GM19324 (cell line): ENCODE measurements at regions not wholly inside any gene's neighbourhood (a gene's known extent, or its start where the extent isn't known, plus 50 kb on each side); places are given as distances from the start of the nearest gene placed in this dataset.
"Not testable (repeated sequence)": the region's sequence is repeated elsewhere in the genome, so short reads cannot be mapped to it uniquely, and the experiment has no call there.

Source experiments
- ATAC-seq: cut with Tn5 transposase; IDR thresholded peaks from one replicate; pipeline ENCODE4 v1.9.1; 2021; ENCODE audit warnings: mild to moderate bottlenecking, moderate library complexity; ENCODE audit not compliant: unreplicated experiment, low FRiP score

DNA sequence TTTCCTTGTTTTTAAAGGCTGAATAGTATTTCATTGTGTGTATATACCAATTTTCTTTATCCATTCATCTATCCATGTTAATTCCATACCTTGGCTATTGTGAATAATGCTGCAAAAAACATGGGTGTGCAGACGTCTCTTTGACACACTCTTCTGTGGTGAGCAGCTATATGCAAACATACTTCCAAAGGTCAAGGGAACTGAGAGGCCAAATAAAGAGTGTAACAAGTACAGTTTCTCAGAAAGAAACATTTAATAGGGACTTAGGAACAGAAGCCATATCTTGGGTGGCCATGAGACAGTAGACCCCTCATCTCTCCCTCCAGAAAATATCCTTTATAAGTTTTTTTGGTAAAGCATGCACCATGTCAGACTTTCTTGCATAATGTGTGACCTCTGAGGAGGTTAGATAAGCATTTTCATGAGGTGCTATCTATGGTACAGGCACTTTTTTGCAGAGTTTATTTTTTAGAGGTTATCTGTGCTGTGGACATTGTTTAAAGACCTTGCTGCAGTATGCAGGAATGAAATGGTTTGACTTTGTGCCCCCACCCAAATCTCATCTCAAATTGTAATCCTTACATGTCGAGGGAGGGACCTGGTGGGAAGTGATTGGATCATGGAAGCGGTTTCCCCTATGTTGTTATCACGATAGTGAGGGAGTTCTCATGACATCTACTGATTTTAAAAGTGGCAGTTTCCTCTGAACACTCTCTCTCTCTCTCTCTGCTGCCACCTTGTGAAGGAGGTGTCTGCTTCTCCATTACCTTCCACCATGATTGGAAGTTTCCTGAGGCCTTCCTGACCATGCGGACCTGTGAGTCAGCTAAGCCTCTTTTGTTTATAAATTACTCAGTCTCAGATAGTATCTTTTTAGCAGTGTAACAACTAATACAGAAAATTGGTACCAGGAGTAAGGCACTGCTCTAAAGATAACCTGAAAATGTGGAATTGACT lies 1202.3 kb downstream of the GALC start:
- ATAC-seq, result no peak

DNA sequence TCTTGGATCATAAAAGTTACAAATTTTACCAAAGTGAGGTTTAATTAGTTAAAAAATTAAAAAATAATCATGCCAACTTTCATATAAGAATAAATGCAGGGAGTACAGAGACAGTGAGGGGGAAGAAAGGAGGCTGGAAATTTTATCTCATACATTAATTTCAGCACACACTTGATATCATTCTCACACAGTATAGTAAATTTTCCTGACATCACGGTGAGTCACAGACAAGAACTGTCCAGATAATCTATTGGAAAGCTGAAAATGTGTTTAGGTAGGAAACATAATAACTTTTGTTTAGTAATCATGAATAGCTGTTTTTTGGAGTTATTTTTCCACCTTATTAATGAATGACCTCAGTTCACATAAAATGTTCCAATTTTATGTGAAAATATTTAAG lies 1204.8 kb downstream of the GALC start:
- ATAC-seq, result no peak

DNA sequence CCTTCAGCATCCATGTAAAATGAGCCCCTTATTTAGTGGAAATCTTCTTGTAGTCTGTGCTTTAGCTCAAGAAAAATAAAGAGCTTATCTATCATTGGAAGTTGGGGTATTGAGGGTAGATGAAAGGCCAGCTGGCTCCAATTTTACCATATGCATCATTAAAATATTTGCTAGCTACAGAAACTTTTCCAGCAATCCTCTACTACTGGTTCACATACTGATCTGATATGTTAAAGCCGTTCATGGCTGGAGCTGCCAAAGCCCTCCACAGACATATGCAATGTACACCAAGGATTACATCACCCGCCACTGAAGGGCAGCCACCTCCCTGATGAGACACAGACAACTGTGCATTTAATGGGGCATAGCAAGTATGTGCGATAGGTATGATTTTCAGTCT lies 1205.3 kb downstream of the GALC start:
- ATAC-seq, result no peak

DNA sequence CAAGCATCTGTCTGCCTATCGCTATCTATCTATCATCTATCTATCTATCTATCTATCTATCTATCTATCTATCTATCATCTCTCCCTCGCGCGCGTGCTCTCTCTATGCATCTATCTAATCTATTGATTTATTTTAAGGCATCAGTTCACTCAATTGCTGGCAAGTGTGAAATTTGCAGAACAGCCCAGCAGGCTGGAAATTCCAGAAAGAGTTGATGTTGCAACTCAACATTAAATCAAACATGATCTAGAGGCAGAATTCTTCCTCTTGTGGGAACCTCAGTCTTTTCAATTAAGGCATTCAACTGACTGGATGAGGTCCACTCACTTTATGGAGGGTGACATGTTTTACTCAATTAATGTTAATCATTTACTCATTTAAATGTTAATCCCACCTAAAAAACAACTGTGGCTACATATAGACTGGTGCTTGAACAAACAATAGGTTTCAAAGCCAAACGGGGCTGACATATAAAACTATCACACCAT lies 1210.8 kb downstream of the GALC start:
- ATAC-seq, result no peak

DNA sequence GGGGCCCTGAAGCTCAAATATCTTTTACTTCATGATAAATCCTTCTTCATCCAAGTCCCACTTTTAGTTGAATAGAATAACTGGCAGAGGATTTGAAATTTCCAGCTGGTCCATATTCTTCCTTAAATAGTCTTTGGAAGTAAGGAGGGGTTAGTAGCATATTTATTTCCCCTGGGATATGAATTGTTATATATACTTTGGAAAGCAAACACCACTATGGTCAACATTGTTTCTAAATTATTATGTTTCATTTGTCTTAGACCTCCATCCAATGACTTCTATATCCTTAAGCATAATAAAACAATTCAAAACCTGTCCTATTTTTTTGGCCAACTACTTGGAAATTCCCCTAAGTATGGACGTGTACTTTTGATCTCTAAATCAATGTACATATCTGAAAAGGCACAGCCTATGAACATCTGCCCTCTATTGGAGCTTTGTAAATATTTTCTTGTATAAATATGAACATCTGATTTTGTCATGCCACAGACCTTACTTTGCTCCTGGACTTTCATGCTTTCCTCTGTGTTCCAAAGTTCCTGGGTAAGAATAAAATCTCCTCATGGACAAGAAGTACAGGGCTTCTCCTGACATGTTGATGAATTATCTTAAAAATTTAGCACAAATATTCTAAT lies 1212.0 kb downstream of the GALC start:
- no peak for ATAC-seq

DNA sequence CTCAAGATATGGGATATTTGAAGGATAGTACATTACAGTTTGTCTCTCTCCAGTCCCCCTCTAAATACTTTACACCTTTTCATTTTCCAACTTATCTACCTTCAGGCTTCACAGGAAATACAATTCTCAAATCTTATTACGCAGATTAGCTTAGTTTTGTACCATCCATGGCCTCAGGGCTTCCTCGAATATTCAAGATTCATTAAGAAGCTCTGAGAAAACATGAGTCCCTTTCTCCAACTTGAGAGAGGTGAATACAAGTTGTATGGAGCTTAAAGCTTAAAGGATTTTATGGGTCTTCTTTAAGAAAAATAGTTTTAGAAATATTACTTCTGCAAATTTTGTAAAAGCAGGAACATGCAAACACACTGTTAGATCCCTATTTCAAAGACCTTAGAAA lies 1212.5 kb downstream of the GALC start:
- ATAC-seq, result no peak

DNA sequence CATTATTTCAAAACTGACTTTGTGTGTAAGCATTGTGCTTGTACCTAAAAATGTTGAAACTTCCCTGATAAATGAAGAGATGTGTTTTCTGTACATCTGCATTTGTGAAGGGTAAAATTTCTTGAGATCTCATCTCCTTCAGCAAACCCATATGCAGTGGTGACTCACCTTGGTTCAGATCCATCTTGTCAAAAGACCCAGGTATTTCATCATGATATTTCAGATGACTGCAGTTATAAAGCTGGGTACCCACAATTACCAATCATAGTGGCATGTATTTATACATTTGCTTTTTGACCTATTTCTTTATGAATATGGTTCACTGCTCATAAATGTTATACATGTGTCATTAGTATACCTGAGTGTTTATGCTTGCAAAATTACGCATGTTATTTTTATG lies 1213.6 kb downstream of the GALC start:
- ATAC-seq, result no peak

DNA sequence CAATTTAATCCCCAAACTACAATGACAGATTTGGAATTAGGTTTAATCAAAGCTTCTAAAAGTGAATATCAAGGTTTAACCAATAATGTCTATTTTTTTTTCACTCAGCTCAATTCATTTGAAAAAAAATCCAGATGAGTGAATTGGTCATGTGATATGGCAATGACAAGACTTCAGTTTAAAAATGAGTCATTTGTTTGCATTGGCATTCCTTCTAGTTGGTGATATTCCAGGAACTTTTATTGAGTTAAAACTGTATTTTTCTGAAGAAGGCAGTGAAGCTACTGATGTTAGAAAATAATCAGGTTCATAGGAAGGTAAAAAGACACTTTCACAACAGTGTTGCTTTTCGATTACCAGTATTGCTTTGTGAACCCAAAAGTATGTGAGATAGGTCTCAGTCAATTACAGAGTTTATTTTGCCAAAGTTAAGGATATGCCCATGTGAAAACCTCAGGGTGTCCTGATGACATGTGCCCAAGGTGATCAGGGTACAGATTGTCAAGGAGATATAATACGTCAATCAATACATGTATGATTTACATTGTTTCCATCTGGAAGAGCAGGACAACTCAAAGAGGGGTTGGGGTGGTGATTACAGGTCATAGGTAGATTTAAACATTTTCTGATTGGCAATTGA lies 1214.9 kb downstream of the GALC start:
- ATAC-seq, result no peak

DNA sequence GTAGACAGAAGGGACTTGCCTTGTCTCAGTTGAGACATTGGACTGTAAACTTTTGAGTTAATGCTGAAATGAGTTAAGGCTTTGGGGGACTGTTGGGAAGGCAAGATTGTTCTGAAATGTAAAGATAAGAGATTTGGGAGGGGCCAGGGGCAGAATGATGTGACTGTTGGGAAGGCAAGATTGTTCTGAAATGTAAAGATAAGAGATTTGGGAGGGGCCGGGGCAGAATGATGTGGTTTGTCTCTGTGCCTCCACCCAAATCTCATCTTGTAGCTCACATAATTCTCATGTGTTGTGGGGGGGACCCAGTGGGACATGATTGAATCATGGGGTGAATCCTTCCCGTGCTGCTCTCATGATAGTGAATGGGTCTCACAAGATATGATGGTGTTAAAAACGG lies 1217.1 kb downstream of the GALC start:
- ATAC-seq, result not testable (repeated sequence)

DNA sequence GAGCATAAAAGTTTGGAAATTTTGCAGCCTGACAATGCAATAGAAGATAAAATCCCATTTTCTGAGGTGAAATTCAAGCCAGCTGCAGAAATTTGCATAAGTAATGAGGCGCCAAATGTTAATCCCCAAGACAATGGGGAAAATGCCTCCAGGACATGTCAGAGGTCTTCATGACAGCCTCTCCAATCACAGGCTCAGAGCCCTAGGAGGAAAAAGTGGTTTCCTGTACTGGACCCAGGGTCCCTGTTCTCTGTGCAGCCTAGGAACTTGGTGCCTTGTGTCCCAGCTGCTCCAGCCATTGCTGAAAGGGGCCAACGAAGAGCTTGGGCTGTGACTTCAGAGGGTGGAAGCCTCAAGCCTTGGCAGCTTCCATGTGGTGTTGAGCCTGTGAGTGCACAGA lies 1218.1 kb downstream of the GALC start:
- no peak for ATAC-seq

DNA sequence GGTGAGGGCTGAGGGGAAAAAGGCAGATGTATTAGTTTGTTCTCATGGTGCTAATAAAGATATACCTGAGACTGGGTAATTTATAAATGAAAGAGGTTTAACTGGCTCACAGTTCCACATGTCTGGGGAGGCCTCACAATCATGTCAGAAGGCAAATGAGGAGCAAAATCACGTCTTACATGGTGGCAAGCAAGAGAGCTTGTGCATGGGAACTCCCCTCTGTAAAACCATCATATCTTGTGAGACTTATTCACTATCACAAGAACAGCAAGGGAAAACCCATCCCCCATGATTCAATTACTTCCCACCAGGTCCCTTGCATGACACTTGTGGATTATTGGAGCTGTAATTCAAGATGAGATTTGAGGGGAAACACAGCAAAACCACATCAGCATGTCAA lies 1220.9 kb downstream of the GALC start:
- no peak for ATAC-seq

DNA sequence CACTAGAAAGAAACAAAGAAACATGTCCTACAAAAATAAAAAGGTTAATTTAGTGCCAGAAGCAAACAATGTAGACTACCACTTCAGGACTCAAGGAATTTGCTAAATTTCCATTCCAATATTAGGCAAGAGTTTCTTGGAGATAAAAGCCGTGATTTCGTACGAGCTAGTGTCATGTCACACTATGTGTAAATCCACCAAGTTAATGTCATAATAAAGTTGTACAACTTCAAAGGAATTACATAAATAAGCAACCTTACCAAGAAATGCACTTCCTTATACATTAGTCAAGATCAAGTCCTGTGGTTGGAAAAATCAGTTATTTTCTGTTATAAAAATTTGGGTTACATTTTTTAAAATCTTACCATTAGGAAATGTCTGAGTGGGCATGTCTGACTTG lies 1222.8 kb downstream of the GALC start:
- no peak for ATAC-seq

DNA sequence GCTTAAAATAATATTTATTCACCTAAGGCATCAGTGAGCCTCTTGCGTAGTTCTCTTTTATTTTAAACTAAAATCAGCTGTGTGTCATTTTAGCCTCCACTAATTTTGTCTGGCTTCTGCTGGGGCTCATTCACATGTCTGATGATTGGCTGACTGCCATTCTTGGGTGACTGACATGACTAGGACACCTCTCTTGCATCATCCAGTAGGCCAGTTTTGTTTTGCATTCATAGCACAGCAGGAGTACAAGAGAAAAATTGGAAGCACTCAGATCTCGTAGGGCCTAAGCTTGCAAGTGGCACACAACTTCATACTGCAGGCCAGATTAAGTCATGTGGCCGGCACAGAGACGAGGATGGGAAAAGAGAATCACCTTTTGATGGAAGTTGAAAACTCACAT lies 1226.5 kb downstream of the GALC start:
- ATAC-seq, result no peak

DNA sequence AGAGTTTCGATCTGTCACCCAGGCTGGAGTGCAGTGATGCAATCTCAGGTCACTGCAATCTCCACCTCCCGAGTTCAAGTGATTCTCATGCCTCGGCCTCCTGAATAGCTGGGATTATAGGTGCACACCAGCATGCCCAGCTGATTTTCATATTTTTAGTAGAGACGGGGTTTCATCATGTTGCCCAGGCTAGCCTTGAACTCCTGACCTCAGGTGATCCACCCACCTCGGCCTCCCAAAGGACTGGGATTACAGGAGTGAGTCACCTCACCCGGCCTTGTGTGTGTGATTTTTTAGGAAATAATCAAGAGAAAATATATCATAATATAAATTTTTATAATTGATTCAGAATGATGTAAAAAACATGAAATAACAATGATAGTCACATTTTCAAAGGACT lies 1231.4 kb downstream of the GALC start:
- ATAC-seq, result no peak

DNA sequence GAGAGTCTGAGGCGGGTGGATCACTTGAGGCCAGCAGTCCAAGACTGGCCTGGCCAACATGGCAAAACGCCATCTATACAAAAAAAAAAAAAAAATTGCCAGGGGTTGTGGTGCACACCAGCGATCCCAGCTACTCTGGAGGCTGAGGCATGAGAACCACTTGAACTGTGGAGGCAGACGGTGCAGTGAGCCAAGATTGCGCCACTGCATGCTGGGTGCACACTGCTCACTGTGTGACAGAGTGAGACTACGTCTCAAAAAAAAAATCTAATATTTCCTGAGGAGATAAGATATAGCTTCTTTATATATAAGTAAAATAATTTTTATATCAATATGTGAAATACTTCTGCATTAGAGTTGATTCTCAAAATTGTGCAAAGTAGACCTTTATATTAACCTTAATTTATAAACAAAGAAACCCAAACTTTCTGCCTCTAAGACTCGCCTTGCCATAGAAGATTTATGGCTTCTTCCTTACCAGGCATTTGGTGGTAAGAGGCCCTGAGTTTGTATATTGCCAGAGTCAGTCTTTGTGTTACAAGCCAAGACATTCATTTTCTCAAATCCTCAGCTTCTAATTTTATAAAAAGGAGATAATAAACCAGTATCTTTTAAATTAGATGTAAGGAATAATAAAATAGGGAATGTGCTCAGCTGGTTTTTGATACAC lies 1226.7 kb downstream of the FLRT2 start:
- no peak for ATAC-seq

DNA sequence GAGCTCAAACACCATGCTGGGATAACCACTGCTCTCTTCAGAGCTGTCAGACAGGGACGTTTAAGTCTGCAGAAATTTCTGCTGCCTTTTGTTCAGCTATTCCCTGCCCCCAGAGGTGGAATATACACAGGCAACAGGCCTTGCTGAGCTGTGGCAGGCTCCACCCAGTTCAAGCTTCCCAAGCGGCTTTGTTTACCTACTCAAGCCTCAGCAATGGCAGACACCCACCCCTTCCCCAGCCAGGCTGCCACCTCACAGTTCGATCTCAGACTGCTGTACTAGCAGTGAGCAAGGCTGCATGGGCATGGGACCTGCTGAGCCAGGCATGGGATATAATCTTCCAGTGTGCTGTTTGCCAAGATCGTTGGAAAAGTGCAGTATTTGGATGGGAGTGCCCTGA lies 1220.5 kb downstream of the FLRT2 start:
- not testable (repeated sequence) for ATAC-seq

DNA sequence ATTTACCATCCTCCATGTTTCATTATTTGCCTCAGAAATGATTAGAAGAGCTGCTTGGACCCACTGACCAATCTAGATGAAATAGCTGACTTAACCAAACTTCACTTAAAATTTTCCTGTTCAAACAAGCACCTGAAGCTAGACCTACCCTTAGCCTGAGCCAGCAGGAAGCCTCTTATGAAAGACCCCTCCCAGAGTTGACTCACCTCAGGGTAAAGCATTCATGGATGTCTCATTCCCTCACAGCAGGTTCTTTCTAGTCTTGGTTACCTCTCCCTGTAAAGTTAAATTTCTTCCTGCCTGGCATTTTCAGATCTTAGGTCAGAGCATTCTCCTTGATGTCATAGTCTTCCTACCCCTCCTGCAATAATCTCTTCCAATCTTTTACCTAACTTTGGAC lies 1209.8 kb downstream of the FLRT2 start:
- no peak for ATAC-seq

DNA sequence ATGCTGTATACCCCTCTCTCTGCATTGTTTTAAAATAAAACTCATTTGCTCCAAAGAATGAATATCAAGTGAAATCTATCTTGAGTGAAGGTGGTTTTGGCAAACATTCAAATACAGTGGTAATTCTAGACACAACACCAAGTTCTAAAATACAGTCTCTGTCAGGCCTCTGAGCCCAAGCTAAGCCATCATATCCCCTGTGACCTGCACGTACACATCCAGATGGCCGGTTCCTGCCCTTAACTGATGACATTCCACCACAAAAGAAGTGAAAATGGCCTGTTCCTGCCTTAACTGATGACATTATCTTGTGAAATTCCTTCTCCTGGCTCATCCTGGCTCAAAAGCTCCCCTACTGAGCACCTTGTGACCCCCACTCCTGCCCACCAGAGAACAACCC lies 1201.5 kb downstream of the FLRT2 start:
- ATAC-seq, result not testable (repeated sequence)

DNA sequence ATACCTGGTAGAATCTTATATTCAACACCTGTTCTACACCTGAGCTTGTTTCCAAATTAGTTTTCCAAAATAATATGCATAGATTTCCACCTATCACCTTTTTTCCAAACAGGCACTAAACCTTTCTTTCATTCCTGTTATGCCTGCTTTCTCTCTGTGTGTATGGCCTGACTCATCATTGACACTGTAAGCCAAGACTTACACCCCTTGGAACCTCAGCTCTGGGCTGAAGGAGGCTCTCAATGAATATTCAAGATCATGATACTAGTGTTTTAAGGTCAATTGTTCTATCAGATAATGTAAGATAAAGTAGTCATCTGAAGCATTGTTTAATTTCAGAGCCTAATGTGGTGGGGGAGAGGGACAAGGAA lies 1193.3 kb downstream of the FLRT2 start:
- ATAC-seq, result no peak

DNA sequence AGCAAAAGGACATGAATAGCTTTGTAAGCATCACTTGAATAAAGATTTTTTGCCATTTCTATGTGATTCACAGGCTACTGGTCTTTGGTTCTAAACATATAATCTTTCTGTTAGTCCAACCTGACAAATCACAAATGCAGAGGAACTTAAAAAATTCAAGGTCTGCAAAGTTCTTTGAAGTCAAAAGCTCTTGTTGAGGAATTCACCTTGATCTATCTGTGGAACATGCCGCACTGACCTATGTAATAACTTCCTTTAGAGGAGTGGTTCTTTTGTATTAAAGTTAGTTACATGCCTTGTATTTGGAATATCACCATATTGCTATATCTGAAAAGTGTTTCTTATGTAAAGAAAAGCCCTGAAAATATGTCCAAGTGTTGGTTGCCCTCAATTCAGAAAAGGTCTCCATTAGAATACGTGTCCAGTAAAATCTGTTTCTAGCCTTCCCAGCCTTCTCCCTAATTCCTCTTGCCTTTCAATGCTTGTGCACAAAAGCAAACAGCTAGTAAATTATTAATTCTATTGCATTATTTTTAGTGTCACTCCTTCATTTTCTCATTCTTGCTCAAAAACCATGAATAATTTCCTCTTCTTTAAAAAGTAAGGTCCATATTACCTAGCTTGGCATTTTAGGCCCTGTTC lies 1192.8 kb downstream of the FLRT2 start:
- no peak for ATAC-seq
